ENCODE measurements at regions not wholly inside any gene's neighbourhood (a gene's known extent, or its start where the extent isn't known, plus 50 kb on each side); places are given as distances from the start of the nearest gene placed in this dataset.

GRCh38 chr12:73262788-73263381 is 990.7 kb downstream of the TRHDE start:
- Histone ChIP-seq H3F3A (replicated peaks; ENCODE audit: low read depth) (no peaks in the 10 kb centered on the region), H4K20me1 (replicated peaks; ENCODE audit: insufficient read depth) (no peaks in the 10 kb centered on the region), H2AFZ (no peak overlapping the region), H3K79me2 (replicated peaks; ENCODE audit: insufficient read depth) (no peaks in the 10 kb centered on the region), H3K27ac (ENCODE audit: low read depth) (no peak overlapping the region), H3K4me2 (no peak overlapping the region), H3K9me2 (ENCODE audit: insufficient read depth) (peaks cover 19% of the 10 kb centered on the region), H3K36me3 (ENCODE audit: insufficient read depth) (0 out of 2 replicates have a peak, but pooled peaks cover 2% of the 10 kb centered on the region), H3K4me3 (no peak overlapping the region), H3K4me1 (ENCODE audit: insufficient read depth) (no peaks in the 10 kb centered on the region), H3K27me3 (ENCODE audit: insufficient read depth) (no peaks in the 10 kb centered on the region)
- H3K27me3 Mint-ChIP-seq (ENCODE audit: insufficient read depth, low read depth, poor library complexity), result no peaks in the 10 kb centered on the region
- H3K4me3 Mint-ChIP-seq, result no peak overlapping the region
- TF ChIP-seq STAT1 (IDR thresholded peaks at IDR 0.05; ENCODE audit: unreplicated experiment), result no peak
- no peak for TF ChIP-seq ETS1 (IDR thresholded peaks at IDR 0.05)
- no peak for TF ChIP-seq REST (IDR thresholded peaks at IDR 0.05; ENCODE audit: unreplicated experiment)
- no peak for TF ChIP-seq NANOG (IDR thresholded peaks at IDR 0.05; ENCODE audit: borderline replicate concordance)
- TF ChIP-seq ZNF331 (CRISPR knock-in tag; IDR thresholded peaks at IDR 0.05; ENCODE audit: low read depth), result no peak
- TF ChIP-seq ZNF462 (CRISPR knock-in tag; IDR thresholded peaks at IDR 0.05), result no peak
- no peak for TF ChIP-seq POLR2AphosphoS5 (IDR thresholded peaks at IDR 0.05; ENCODE audit: low read depth)
- no peak for TF ChIP-seq JUNB (IDR thresholded peaks at IDR 0.05; ENCODE audit: unreplicated experiment)
- DNase-seq (ENCODE audit: low spot score) (no peak), ATAC-seq (no peak)
- H3K4me1 Mint-ChIP-seq, result 0 out of 3 replicates have a peak, but pooled peaks cover 4% of the 10 kb centered on the region
- no peaks in the 10 kb centered on the region; the same call in 2 of the 3 replicates for H3K36me3 Mint-ChIP-seq (ENCODE audit: low read depth)
- H3K27ac Mint-ChIP-seq, result no peak overlapping the region
- H3K9me3 Mint-ChIP-seq, result peaks cover 4% of the 10 kb centered on the region; the same call in 1 of the 3 replicates

Data from GM23338 (cell line).